ENCODE measurements at regions not wholly inside any gene's neighbourhood (a gene's known extent, or its start where the extent isn't known, plus 50 kb on each side); places are given as distances from the start of the nearest gene placed in this dataset.

GRCh38 chr10:114885443-114885842 is 52.6 kb upstream of the TRUB1 start (continued):
- no peak for TF ChIP-seq RFX5 (IDR thresholded peaks at IDR 0.05; ENCODE audit: low read depth, low read length)
